K562 (cell line): ENCODE measurements at regions not wholly inside any gene's neighbourhood (a gene's known extent, or its start where the extent isn't known, plus 50 kb on each side); places are given as distances from the start of the nearest gene placed in this dataset.

Experiments
- BHLHE40 ChIP-seq: IDR thresholded peaks from 2 replicates; pipeline ENCODE4 v1.6.1; 2011; ENCODE audit warnings: low read length, improper control_type of control experiment
- CBX1 ChIP-seq: sonication (generic); IDR thresholded peaks from 2 replicates; pipeline ENCODE4 v1.6.1; 2016; ENCODE audit warnings: antibody characterized with exemption, low read depth, mild to moderate bottlenecking
- CUX1 ChIP-seq: fragments of 200-800 bp; sonication (Bioruptor generic); IDR thresholded peaks from 2 replicates; pipeline ENCODE4 v1.6.1; 2016; ENCODE audit warnings: missing genetic modification characterization, missing compliant biosample characterization
- ELF1 ChIP-seq: fragments of 200-800 bp; sonication (Bioruptor generic); IDR thresholded peaks from 2 replicates; pipeline ENCODE4 v1.6.1; 2016; ENCODE audit warnings: missing genetic modification characterization, missing compliant biosample characterization
- FOXJ3 ChIP-seq: sonication (generic); formaldehyde crosslinking; IDR thresholded peaks from 2 replicates; pipeline ENCODE4 v1.4.0; 2020; ENCODE audit warnings: mild to moderate bottlenecking, missing genetic modification reagents
- MCM5 ChIP-seq: fragments of 450-650 bp; IDR thresholded peaks from 2 replicates; pipeline ENCODE4 v1.6.1; 2016; ENCODE audit warnings: low read depth
- MLX ChIP-seq, 2 experiments: fragments of 450-650 bp in 1 of 2; sonication (generic) in 1 of 2; formaldehyde crosslinking; conservative IDR thresholded peaks; 2 replicates each; pipeline versions ENCODE4 v1.4.0 to v1.8.1; 2020 to 2022; ENCODE audit warnings: mild to moderate bottlenecking in 1 of 2, missing genetic modification reagents in 1 of 2
- NR2F6 ChIP-seq: fragments of 450-650 bp; formaldehyde crosslinking; IDR thresholded peaks from 2 replicates; pipeline ENCODE4 v1.4.0; 2020; ENCODE audit warnings: mild to moderate bottlenecking
- PHB ChIP-seq: fragments of 250-450 bp; sonication (Bioruptor Pico); IDR thresholded peaks from 2 replicates; pipeline ENCODE4 v1.5.0; 2021
- SREBF1 ChIP-seq: fragments of 150-350 bp; IDR thresholded peaks from 2 replicates; pipeline ENCODE4 v1.6.1; 2014; ENCODE audit warnings: antibody characterized with exemption, low read depth, low read length, borderline replicate concordance
- TCF7 ChIP-seq: sonication (generic); IDR thresholded peaks from 2 replicates; pipeline ENCODE4 v1.6.1; 2016; ENCODE audit warnings: antibody characterized with exemption, borderline replicate concordance
- ZNF696 ChIP-seq: fragments of 250-450 bp; sonication (Bioruptor Pico); conservative IDR thresholded peaks from 2 replicates; pipeline ENCODE4 v1.4.0; 2020; ENCODE audit warnings: mild to moderate bottlenecking, moderate library complexity

GRCh38 chr1:60636946-60637345 lies 445.4 kb upstream of the NFIA start (continued):
- TF ChIP-seq SREBF1 (no peak), TCF7 (no peak), FOXJ3 (CRISPR knock-in tag) (no peak), PHB (CRISPR knock-in tag) (no peak), CBX1 (no peak), CUX1 (CRISPR knock-in tag) (no peak), MLX (CRISPR knock-in tag; conservative IDR thresholded peaks at IDR 0.05) (no peak), NR2F6 (CRISPR knock-in tag) (no peak), ELF1 (no peak), BHLHE40 (no peak), MCM5 (no peak), ZNF696 (CRISPR knock-in tag) (no peak)
